Kidney tubule cell (primary cell): ENCODE measurements at regions not wholly inside any gene's neighbourhood (a gene's known extent, or its start where the extent isn't known, plus 50 kb on each side); places are given as distances from the start of the nearest gene placed in this dataset.
A peak's percentile ranks its signal among the peaks of the same experiment; 100 is the strongest.
"Not testable (repeated sequence)": the region's sequence is repeated elsewhere in the genome, so short reads cannot be mapped to it uniquely, and the experiment has no call there.

Source experiments
- DNase-seq: peaks from one replicate; pipeline ENCODE4 v3.0.0-alpha.2; 2018; ENCODE audit warnings: low spot score

DNA sequence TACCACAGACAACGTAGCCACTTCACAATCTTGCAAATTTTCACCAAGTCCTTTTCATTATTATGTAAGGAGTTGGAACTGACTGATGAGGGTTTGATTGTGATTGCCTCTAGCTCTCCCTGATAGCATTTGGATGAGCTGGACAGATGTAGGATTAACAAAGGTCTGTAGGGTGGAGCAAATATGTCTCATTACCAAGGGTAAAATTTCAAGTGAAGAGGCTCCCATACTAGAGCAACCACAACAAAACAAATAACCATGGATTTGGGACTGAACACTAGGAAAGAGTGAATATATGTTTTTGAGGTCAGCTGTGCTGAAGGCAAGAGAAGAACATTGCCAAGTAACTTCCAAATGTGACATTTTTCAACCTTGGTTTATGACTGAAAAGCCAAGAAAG, 281.7 kb downstream of the NEBL start:
- DNase-seq = no peak

DNA sequence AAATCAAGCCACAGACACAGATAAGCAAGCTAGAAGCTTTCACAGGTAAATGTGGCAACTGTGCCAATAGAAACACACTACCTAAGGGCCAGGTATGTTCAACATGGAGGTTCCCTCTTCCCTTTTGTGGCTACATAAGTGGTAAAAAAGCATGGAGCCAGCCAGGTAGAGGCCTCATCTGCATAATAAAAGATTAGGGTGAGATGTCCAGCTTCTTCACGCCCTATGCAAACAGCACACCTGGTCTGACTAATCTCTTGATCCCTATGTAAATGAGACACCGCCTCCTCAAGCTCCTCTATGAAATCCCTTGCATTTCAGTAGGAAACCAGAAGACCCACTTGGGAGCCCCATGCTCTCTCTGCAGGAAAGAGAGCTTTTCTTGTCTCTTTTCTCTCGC, 282.2 kb downstream of the NEBL start:
- DNase-seq = no peak

DNA sequence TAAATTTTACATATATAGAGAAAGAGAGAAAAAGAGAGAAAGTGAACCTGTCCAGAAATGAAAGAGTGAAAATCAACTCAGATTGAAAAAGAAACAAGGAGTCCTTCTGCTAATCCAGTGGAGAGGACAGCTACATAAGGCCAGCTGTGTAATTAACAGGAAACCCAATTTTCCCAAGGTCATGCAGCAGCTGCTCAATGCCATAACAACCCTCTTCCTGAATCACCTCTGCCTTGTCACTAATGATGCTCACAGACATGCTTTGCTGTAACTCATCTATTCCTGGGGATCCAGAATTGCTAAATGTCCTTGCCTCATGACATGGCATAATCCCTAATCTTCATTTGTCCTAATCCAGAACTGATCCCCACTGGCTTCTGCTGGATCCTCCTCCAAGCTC, 288.6 kb downstream of the NEBL start:
- no peak for DNase-seq

DNA sequence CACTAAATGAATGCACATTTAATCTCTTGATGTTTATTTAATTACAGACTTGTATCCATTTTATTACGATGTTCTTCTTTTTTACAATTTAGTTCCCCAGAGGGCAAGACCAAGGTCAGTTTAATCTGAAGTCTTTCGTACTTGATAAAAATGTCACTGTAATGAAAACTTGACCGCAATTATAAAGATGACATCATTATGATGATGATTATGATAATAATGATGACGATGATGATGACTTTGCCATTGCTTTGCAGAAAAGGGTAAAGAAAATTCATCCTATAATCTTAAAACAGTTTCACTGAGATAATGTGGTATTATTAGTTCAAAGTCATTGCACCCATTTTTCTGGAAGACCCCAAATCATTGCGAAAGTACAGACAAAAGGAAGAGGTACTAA, 290.1 kb downstream of the NEBL start:
- no peak for DNase-seq

DNA sequence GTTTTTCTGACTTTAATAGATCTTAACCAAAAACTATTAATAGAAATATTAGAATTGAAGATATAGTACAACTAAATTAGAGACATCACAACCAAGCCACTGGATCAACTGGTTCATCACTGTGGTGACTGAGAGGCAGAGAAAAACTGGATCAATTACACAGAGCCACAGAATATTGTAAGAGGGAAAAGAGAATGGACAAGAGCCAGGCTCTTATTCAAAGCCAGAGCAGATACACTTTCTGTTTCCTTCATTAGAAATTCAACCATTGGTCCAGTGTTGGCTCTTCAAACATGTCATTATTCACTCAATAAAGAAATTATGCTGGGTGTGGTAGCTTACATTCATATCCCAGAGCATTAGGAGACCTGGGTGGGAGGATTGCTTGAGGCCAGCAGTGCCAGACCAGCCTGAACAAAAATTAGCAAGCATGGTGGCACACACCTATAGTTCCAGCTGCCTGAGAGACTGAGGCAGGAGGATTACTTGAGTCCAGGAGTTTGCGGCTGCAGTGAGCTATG, 295.1 kb downstream of the NEBL start:
- DNase-seq = no peak

DNA sequence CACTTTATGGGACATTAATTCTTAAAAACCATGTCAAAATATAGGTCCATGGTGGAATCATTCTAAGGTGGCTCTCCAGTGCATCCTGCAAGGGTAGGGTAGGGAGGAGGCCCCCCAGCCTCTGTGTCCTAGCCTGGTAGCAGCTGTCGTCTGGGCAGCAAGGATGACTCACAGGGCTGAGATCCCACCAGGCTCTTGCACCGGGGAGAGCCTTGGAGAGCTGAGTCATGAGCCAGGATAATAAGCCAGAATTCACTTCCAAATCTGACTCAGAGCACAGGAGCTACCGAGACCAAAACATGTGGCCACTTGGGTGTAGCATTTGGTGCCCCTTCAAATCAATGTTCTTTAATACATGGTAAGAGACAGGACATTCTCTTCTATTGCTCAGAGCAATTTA, 298.5 kb downstream of the NEBL start:
- DNase-seq = peak; percentile 89

DNA sequence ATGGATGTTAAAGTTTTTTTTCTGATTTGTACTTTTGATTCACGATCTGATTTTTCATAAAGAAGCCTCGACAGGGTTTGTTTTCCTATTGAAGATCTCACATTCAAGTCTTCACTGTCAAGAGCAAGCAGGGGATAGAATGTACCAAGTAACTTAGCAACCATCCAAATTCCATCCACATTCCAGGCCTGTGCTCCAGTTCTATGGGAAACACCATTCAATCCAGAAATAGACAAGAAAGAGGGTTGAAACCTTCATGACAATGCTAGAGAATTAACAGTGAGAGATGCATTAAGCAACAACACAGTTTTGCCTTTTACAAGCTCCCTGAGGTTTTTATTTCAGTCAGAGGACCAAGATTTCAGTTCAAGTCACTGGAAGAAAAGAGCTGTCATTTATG, 300.2 kb downstream of the NEBL start:
- peak; percentile 23 for DNase-seq

DNA sequence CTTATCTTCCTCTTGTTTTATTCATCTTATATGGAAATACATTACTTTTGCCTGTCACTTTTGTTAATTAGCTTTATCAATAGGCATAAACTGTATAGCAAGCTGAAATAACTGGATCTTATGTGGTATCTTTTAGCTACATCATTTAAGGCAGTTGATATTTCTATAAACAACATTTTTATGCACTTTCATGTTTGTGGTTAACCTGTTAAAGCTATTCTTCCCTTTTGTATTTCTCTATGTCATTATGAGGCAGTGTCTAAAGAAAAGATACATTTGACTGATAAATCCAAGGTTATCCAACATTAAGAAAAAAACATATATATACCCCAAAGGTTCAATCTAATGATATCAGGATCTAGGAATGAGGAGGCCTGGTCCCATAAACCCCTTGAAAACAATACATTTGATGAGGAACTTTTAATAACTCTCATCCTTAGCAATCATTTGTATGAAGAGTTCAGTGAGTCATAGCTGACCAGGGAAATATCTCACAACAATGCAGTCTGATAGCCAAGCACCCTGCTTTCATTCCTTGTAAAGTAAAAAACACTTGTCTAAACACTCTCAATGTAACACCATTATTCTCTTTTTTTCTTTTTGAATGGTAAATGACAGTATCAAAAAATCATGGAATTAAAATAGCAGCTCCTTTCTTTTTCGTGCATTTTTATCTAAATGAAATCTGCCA, 300.9 kb downstream of the NEBL start:
- peak; percentile 30 for DNase-seq

DNA sequence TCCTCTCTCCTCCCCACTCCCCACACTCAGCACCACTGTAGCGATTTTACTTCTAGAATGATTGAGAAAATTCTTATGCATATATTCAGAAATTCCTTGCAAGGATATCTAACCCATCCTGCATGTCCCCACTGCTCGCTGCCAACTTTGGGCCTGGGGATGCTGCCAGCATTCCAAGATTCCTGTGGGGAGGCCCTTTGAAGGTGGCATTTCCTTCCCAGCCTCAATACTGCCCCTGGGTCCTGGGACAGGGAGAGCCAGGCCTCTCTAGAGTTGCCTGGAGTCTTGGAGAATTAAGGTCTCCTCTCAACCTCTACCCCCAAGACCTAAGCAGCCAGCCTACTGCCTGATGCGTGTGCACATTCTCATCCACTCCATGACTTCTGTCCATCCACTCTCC, 303.5 kb downstream of the NEBL start:
- no peak for DNase-seq

DNA sequence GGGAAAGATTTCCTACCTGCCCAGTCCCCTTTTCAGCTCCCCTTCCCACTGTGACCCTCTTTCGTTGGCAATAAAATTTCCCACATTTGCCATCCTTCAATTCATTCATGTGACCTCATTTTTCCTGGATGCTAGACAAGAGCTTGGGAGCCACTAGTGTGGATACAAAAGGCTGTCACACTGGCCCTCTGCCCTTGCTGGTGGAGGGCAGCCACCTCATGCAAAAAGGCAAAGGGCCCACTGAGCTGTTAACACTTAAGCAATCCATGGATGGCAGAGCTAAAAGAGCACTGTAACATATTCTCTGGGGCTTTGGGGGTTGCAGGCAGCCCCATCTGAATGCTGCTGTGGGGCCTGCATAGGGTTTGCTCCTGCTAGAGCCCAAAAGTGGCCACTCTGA, 315.1 kb downstream of the NEBL start:
- no peak for DNase-seq

DNA sequence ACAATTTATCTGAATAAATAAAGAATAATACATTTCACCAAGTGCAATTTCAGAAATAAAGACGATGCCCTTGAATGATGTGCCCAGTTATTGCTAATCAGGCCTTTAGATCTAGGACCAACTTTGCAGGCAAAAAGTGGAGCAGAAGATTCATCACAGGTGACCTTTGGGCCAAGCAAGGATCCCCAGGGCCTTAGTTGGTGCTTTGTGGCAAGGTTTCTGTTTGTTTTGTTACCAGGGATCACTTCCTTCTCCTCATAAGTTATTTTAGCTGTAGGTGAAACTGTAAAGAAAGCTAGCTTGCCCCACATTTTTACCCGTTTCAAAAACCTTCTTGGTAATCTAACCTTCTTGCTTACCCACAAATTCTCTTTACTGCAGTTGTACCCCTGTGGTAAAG, 323.2 kb downstream of the NEBL start:
- DNase-seq = no peak

DNA sequence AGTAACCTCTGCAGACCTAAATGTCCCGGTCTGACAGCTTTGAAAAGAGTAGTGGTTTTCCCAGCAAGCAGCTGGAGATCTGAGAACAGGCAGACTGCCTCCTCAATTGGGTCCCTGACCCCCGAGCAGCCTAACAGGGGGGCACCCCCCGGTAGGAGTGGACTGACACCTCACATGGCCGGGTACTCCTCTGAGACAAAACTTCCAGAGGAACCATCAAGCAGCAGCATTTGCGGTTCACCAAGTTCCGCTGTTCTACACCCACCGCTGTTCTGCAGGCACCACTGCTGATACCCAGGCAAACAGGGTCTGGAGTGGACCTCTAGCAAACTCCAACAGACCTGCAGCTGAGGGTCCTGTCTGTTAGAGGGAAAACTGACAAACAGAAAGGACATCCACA, 341.1 kb downstream of the NEBL start:
- not testable (repeated sequence) for DNase-seq

DNA sequence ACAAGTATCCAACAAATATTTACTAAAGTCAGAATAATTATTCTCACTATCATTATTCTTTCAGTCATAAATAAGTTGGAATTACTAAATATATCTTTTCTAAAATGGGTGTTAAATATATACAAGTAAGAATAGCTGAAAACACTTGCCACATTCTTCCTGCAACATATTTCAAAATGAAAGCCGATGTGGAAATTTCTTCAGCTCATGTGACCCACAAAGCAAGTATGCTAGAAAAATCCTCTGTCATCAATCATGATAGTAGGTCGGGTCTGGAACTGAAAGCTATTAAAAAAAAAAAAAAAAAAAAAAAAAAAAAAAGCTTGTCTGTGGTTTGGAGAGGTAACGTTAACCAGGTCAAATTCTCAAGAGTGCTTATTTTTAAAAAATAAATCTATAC, 344.7 kb downstream of the NEBL start:
- DNase-seq = no peak

DNA sequence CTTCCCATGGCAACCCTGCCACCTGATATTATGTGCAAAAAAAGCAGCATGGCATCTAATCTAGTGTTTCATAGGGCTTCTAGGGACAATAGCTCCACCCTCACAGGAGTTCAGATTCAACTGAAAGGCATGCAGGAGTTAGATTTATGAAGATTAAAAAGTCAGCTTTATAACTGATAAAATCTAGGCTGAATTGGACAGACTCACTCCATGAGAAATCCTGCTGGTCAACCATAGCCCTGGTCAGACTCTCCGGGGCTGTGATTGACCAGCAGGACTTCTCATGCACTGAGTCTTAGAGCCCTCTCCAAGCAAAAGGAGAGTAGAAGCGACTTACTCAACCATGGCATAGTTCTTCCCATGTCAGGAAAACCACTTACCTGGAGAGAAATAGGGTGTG, 345.4 kb downstream of the NEBL start:
- no peak for DNase-seq

DNA sequence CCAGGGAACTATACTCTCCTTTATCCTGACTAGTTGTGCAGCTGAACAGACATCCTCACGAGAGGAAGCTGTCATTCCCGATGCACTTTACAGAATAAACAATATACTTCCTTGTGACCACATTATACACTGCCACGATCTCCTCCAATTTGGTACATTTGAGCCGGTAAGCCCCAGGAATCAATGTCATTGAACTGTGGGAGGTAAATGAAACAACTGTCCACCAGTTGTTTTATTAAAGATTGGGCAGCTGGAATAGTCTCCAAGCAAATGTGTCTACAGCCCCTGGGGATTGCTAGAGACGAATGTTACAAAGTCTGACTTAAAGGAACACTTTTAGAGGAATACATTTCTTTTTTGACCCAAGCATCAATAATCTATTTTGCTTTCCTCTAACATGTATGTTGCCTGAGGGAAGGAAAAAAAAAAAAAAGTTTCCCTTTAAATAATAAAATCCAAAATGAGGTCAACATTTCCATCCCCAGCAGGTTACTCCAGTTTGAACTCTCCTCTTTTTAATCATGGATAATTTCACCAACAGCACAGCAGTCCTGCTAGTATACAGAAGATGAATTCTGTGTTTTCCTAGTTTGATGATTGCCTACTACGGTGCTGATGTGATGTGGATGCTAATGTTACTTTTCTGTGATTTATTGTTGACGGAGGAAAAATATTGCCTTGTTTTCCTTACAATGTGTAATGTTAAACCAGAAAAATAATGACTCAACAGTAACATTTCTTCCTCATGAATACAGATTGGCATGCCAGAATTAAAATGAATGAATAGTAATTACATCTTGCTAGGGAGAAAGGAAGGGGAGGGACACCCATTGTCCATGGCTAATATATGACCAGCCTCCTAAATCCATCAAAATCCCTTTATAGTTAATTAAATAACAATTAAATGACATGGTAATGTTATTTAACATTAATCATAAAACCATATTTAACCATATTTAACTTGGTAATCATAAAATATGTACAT, 360.9 kb downstream of the NEBL start:
- no peak for DNase-seq

DNA sequence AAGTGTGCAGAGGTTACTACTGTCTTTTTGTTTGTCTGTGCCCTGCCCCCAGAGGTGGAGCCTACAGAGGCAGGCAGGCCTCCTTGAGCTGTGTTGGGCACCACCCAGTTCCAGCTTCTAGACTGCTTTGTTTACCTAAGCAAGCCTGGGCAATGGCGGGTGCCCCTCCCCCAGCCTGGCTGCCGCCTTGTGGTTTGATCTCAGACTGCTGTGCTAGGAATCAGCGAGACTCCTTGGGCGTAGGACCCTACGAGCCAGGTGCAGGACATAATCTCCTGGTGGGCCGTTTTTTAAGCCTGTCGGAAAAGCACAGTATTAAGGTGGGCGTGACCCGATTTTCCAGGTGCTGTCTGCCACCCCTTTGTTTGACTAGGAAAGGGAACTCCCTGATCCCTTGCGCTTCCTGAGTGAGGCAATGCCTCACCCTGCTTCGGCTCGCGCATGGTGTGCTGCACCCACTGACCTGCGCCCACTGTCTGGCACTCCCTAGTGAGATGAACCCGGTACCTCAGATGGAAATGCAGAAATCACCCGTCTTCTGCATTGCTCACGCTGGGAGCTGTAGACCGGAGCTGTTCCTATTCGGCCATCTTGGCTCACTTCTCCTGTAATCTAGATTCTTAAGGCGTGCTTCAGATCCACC, 365.7 kb downstream of the NEBL start:
- DNase-seq = not testable (repeated sequence)

DNA sequence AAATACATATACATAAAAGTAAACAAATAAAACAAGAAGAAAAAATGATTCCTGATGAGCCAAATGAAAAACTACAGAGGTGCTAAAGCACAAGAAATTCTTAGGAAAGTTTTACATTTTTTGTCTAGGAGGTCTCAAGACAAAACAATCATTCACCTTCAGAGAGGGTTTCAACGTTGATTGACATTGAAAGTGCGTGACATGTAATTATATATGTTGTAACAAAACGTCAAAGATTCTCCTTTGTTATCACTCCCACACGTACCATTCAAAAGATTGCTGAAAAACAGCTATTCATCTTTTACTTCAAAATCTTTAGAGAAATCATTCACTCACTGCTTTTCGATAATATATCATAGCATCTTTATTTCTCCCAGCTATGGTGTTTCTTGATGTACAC, 375.9 kb downstream of the NEBL start:
- no peak for DNase-seq

DNA sequence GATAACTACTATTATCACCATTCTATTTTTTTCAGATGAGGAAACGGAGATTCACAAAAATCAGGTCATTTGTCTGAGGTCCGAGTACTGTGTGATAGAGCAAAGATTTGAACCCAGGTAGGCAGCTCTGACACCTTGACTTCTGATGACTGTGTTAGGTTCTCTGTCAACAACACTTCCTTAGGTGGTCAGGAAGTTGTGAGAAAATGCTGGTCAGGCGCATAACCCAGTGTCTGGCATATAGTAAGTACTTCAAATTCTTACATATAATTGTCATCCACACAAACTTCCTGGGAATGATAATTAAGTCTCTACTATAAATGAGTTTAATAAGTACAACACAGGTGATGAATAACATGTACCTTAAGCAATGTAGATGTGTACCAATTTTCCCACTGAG, 381.5 kb downstream of the NEBL start:
- DNase-seq = no peak

DNA sequence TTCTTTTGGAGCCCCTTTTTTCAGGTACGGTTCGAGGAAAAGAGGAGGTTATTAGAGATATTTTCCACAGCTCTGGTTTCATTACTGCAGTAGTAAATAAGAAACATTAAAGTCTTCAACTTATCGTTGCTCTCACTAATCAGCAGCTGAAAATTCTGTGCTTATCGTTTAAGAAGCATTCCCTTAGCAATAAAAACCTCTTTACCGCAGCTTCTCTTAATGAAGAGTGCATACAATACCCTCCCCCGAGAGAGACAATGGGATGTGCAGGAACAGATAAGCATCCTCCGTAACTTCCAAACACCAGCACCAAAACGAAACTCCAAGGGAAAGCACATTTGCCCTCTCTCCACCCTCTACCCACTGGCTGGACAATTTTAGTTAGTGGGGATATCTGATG, 384.5 kb downstream of the NEBL start:
- DNase-seq = no peak

DNA sequence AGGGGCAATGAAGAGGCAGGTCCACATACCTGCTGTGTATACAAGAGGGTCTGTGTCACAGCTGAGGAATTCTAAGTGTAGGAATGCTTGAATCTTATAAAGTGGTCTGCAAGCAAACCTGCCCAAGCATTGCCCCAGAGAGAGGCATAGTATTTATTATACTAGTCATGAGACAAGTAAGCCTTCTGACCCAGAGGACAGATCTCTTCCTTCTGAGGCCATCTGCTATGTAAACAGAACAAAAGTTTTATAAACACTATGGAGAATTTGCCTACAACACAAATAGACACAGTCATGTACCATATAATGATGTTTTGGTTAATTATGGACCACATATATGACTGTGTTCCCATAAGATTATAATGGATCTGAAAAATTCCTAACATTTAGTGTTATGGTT, 388.2 kb downstream of the NEBL start:
- DNase-seq = no peak

DNA sequence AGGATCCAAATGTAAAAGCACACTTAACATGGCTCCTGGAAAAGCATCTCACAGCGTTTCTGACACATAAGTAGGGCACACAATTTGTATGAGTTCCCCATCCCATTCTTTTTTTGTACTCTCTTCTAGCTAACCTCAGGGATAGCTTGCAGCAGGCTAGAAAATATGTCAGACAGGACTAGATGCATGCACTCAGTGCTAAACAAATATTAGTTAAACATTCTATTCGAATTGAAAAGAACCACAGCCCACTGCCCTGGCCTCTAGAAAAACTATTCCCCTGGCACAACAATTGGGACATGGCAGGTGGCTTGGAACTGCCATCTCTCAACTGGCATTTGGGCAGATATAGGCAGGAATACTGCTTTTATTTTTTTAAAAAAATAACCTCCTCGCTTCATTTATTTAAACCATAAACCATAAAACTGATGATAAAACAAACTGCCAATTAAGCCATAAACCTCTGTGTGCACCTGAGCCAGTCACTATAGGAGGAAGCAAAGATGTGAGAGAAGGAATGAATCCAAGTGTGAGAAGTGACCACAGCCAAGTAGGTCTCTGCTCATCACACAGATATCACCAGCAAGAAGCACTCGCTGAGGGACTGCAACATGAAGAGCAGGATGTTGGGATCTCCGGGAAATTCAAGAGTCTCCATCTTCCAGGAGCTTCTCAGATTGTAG, 394.1 kb downstream of the NEBL start:
- no peak for DNase-seq

DNA sequence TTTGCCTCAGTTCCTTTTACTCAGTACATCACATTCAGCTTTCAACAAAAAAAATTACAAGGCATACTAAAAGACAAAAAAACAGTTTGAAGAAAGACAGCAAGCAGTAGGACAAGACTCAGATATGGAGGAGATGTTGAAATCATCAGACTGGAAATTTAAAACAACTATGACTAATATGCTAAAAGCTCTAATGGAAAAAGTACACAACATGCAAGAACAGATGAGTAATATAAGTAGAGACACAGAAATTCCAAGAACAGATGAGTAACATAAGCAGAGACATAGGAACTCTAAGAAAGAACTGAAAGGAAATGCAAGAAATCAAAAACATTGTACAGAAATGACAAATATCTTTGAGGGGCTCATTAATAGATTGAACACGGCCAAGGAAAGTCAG, 402.6 kb downstream of the NEBL start:
- peak; percentile 80 for DNase-seq
